ENCODE measurements at regions not wholly inside any gene's neighbourhood (a gene's known extent, or its start where the extent isn't known, plus 50 kb on each side); places are given as distances from the start of the nearest gene placed in this dataset.
"Not testable (repeated sequence)": the region's sequence is repeated elsewhere in the genome, so short reads cannot be mapped to it uniquely, and the experiment has no call there.

- ChIA-PET POLR2A (ENCODE audit: unreplicated experiment) (interaction anchor here (0.7 kb wide), 1 partner anchor 17 kb away, joined by 10 read pairs; no protein-coding TSS in a partner anchor), CTCF (no interaction called here)
- BruUV-seq (replicated peaks), result no TSS peak
- no peaks in the 10 kb centered on the region for H3K4me1 ChIP-seq (replicated peaks; ENCODE audit: insufficient read depth)
- no peak for TF ChIP-seq EZH2 (IDR thresholded peaks at IDR 0.05; ENCODE audit: low read depth)
- no peak for TF ChIP-seq CTCF (conservative IDR thresholded peaks at IDR 0.05)
- no peaks in the 10 kb centered on the region for H3K36me3 ChIP-seq (ENCODE audit: low read depth)
- no peaks in the 10 kb centered on the region for H3F3A ChIP-seq (ENCODE audit: insufficient read depth, low read depth)
- no peaks in the 10 kb centered on the region for H3K9me3 ChIP-seq (ENCODE audit: insufficient read depth, low read depth)
- H3K4me2 ChIP-seq, result no peak overlapping the region
- H3K27ac ChIP-seq, result no peak overlapping the region
- H3K27me3 ChIP-seq (ENCODE audit: insufficient read depth, low read depth), result no peaks in the 10 kb centered on the region
- no peaks in the 10 kb centered on the region for H3K79me2 ChIP-seq (ENCODE audit: low read depth)
- no peaks in the 10 kb centered on the region for H4K20me1 ChIP-seq (ENCODE audit: insufficient read depth)
- no peak overlapping the region for H2AFZ ChIP-seq
- H3K4me3 ChIP-seq, result no peak overlapping the region
- DNase-seq, result no peak
- H3K9me2 ChIP-seq (ENCODE audit: insufficient read depth), result no peaks in the 10 kb centered on the region
- intact Hi-C loops (cut with micrococcal nuclease; ENCODE audit: unreplicated experiment), result no loop called here
Observed at GRCh38 chr19:20444202-20444885, 121.2 kb downstream of the ZNF737 start.

- DNase-seq; H3K79me2 ChIP-seq (ENCODE audit: low read depth); H3K9me3 ChIP-seq (ENCODE audit: insufficient read depth, low read depth); H4K20me1 ChIP-seq (ENCODE audit: insufficient read depth); H3K4me3 ChIP-seq; intact Hi-C loops (cut with micrococcal nuclease; ENCODE audit: unreplicated experiment); H3K4me2 ChIP-seq; H3K36me3 ChIP-seq (ENCODE audit: low read depth); H3K27ac ChIP-seq; H3F3A ChIP-seq (ENCODE audit: insufficient read depth, low read depth); H3K4me1 ChIP-seq (replicated peaks; ENCODE audit: insufficient read depth); H3K27me3 ChIP-seq (ENCODE audit: insufficient read depth, low read depth); BruUV-seq (replicated peaks); POLR2A ChIA-PET (ENCODE audit: unreplicated experiment); H2AFZ ChIP-seq; H3K9me2 ChIP-seq (ENCODE audit: insufficient read depth); CTCF ChIA-PET: not testable (repeated sequence)
Observed at GRCh38 chr19:20432266-20432842, 133.2 kb downstream of the ZNF737 start.

- BruUV-seq (replicated peaks), result no TSS peak
- Histone ChIP-seq H3K79me2 (ENCODE audit: low read depth) (no peaks in the 10 kb centered on the region), H2AFZ (no peak overlapping the region), H3K9me2 (ENCODE audit: insufficient read depth) (no peaks in the 10 kb centered on the region), H3K4me1 (replicated peaks; ENCODE audit: insufficient read depth) (no peaks in the 10 kb centered on the region), H3K9me3 (ENCODE audit: insufficient read depth, low read depth) (no peaks in the 10 kb centered on the region), H3K4me2 (no peak overlapping the region), H3K36me3 (ENCODE audit: low read depth) (no peaks in the 10 kb centered on the region), H3K27ac (no peak overlapping the region), H4K20me1 (ENCODE audit: insufficient read depth) (no peaks in the 10 kb centered on the region), H3K4me3 (no peak overlapping the region), H3F3A (ENCODE audit: insufficient read depth, low read depth) (no peaks in the 10 kb centered on the region), H3K27me3 (ENCODE audit: insufficient read depth, low read depth) (no peaks in the 10 kb centered on the region)
- intact Hi-C loops (cut with micrococcal nuclease; ENCODE audit: unreplicated experiment), result no loop called here
- TF ChIP-seq CTCF (conservative IDR thresholded peaks at IDR 0.05) (no peak), EZH2 (IDR thresholded peaks at IDR 0.05; ENCODE audit: low read depth) (no peak)
- DNase-seq, result no peak
- ChIA-PET POLR2A (ENCODE audit: unreplicated experiment) (no interaction called here), CTCF (no interaction called here)
Observed at GRCh38 chr19:20431826-20432225, 133.8 kb downstream of the ZNF737 start.

All from PC-9 (cell line).